ENCODE measurements at regions not wholly inside any gene's neighbourhood (a gene's known extent, or its start where the extent isn't known, plus 50 kb on each side); places are given as distances from the start of the nearest gene placed in this dataset.

- peak; percentile 14 for DNase-seq (ENCODE audit: low read depth, low spot score)
These were observed 133.1 kb downstream of the KDR start for GRCh38 chr4:54992266-54992665.

GRCh38 chr4:54988655-54989054, 136.7 kb downstream of the KDR start:
- DNase-seq (ENCODE audit: low read depth, low spot score), result no peak

GRCh38 chr4:54986095-54986846, 139.1 kb downstream of the KDR start:
- no peak for DNase-seq (ENCODE audit: low read depth, low spot score)

GRCh38 chr4:54976682-54977081, 148.7 kb downstream of the KDR start:
- no peak for DNase-seq (ENCODE audit: low read depth, low spot score)

GRCh38 chr4:54976031-54976430, 149.4 kb downstream of the KDR start:
- DNase-seq (ENCODE audit: low read depth, low spot score), result no peak

GRCh38 chr4:54973784-54974183, 151.6 kb downstream of the KDR start:
- no peak for DNase-seq (ENCODE audit: low read depth, low spot score)

GRCh38 chr4:54971474-54971950, 153.9 kb downstream of the KDR start:
- peak; percentile 70 for DNase-seq (ENCODE audit: low read depth, low spot score)

- no peak for DNase-seq (ENCODE audit: low read depth, low spot score)
These were observed 158.1 kb downstream of the KDR start for GRCh38 chr4:54967289-54967688.

- DNase-seq (ENCODE audit: low read depth, low spot score), result peak; percentile 69
These were observed 163.9 kb downstream of the KDR start for GRCh38 chr4:54961357-54961975.

GRCh38 chr4:54959651-54960116, 165.7 kb downstream of the KDR start:
- peak; percentile 87 for DNase-seq (ENCODE audit: low read depth, low spot score)

- no peak for DNase-seq (ENCODE audit: low read depth, low spot score)
These were observed 166.3 kb downstream of the KDR start for GRCh38 chr4:54959131-54959530.

- DNase-seq (ENCODE audit: low read depth, low spot score), result peak; percentile 69
These were observed 167.2 kb downstream of the KDR start for GRCh38 chr4:54958236-54958635.

- no peak for DNase-seq (ENCODE audit: low read depth, low spot score)
These were observed 170.6 kb downstream of the KDR start for GRCh38 chr4:54954656-54955388.

GRCh38 chr4:54946741-54947140, 178.7 kb downstream of the KDR start:
- no peak for DNase-seq (ENCODE audit: low read depth, low spot score)

- DNase-seq (ENCODE audit: low read depth, low spot score), result no peak
These were observed 179.6 kb downstream of the KDR start for GRCh38 chr4:54945838-54946237.

- DNase-seq (ENCODE audit: low read depth, low spot score), result no peak
These were observed 182.7 kb downstream of the KDR start for GRCh38 chr4:54942721-54943120.

GRCh38 chr4:54941994-54942552, 183.3 kb downstream of the KDR start:
- no peak for DNase-seq (ENCODE audit: low read depth, low spot score)

- DNase-seq (ENCODE audit: low read depth, low spot score), result no peak
These were observed 184.2 kb downstream of the KDR start for GRCh38 chr4:54940996-54941865.

GRCh38 chr4:54937501-54937900, 187.9 kb downstream of the KDR start:
- DNase-seq (ENCODE audit: low read depth, low spot score), result peak; percentile 29

- DNase-seq (ENCODE audit: low read depth, low spot score), result no peak
These were observed 191.8 kb downstream of the KDR start for GRCh38 chr4:54933579-54933978.

GRCh38 chr4:54930226-54930625, 195.2 kb downstream of the KDR start:
- peak; percentile 91 for DNase-seq (ENCODE audit: low read depth, low spot score)
